ENCODE measurements at regions not wholly inside any gene's neighbourhood (a gene's known extent, or its start where the extent isn't known, plus 50 kb on each side); places are given as distances from the start of the nearest gene placed in this dataset.

DNA sequence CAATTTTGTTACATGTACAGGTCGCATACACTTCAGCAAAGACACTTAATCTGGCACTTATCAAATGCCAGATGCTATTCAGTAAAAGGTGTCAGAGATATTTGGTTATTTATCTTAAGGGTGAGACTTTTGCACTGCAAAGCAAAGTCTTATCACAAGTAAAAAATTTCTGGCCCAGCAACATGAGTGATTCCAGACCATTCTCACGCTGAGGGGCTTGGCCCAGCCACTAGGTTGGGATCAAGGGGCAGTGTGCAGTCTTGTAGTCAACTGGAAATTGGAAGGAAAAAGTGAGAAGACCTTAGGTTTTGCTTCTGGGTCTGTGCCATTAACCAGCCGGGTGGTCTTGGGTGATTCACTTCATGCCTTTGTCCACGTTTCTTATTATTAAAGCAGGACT is 181.6 kb downstream of the RNF144A start:
- TF ChIP-seq POLR2A (IDR thresholded peaks at IDR 0.05), result no peak
- TF ChIP-seq, protein P1, sequence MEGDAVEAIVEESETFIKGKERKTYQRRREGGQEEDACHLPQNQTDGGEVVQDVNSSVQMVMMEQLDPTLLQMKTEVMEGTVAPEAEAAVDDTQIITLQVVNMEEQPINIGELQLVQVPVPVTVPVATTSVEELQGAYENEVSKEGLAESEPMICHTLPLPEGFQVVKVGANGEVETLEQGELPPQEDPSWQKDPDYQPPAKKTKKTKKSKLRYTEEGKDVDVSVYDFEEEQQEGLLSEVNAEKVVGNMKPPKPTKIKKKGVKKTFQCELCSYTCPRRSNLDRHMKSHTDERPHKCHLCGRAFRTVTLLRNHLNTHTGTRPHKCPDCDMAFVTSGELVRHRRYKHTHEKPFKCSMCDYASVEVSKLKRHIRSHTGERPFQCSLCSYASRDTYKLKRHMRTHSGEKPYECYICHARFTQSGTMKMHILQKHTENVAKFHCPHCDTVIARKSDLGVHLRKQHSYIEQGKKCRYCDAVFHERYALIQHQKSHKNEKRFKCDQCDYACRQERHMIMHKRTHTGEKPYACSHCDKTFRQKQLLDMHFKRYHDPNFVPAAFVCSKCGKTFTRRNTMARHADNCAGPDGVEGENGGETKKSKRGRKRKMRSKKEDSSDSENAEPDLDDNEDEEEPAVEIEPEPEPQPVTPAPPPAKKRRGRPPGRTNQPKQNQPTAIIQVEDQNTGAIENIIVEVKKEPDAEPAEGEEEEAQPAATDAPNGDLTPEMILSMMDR (IDR thresholded peaks at IDR 0.05), result no peak
